Activated T-cell treated with anti-CD3 and anti-CD28 coated beads, Interleukin-2, amount 50 U/mL, for 72 hours (primary cell): ENCODE measurements at regions not wholly inside any gene's neighbourhood (a gene's known extent, or its start where the extent isn't known, plus 50 kb on each side); places are given as distances from the start of the nearest gene placed in this dataset.

Source experiments
- ATAC-seq, 2 donors: fragments of 150-1000 bp; cut with Tn5 transposase; replicated peaks in 1 of 2; 2 replicates each; pipeline ENCODE4 v1.10.0; 2021; ENCODE audit warnings: moderate library complexity in 2 of 2, mild to moderate bottlenecking in 1 of 2
- DNase-seq, 2 donors: peaks; one replicate each; pipeline ENCODE4 v3.0.0; 2021 to 2022; ENCODE audit warnings: mixed read lengths in 1 of 2
- H3K27ac Mint-ChIP-seq: one replicate; pipeline ENCODE4 v1.8.0; 2022; ENCODE audit warnings: mild to moderate bottlenecking, moderate library complexity, mixed read lengths
- H3K27me3 Mint-ChIP-seq: one replicate; pipeline ENCODE4 v1.8.0; 2022; ENCODE audit warnings: low read depth, mixed read lengths
- H3K36me3 Mint-ChIP-seq, 2 donors: one replicate each; pipeline ENCODE4 v1.8.0; 2022; ENCODE audit warnings: mixed read lengths in 2 of 2, mild to moderate bottlenecking in 1 of 2; ENCODE audit not compliant: insufficient read depth in 2 of 2
- H3K4me1 Mint-ChIP-seq: one replicate; pipeline ENCODE4 v1.8.0; 2022; ENCODE audit warnings: low read depth, mixed read lengths
- H3K4me3 Mint-ChIP-seq, 2 donors: one replicate each; pipeline ENCODE4 v1.8.0; 2022; ENCODE audit warnings: mild to moderate bottlenecking in 2 of 2, mixed read lengths in 2 of 2, moderate library complexity in 2 of 2
- H3K9me3 Mint-ChIP-seq, 2 donors: one replicate each; pipeline ENCODE4 v1.8.0; 2022; ENCODE audit warnings: mixed read lengths in 2 of 2

DNA sequence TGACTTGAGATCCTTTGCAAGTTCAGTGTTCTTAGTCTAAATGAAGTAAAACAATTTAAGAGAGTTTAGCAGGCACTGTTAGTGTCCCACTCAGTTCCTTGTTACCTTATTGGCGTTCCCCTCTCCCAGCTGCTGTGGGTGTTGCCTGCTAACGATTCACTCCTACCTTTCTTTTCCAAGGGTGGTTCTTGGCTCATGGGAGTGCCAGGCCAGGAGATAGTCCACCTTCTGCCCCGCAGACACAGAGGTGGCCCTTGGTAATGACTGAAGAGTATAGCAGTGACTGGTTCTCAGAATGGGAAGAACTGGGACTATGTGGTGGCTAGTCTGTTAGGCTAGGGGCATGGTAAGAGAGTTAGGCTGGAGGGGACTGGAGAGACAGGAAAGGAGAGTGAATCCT is 240.4 kb downstream of the EDEM1 start:
- no peaks in the 10 kb centered on the region for H3K9me3 Mint-ChIP-seq
- no peak overlapping the region for H3K27ac Mint-ChIP-seq
- ATAC-seq: no peak
- peaks cover 16% of the 10 kb centered on the region for H3K4me1 Mint-ChIP-seq
- no peaks in the 10 kb centered on the region for H3K36me3 Mint-ChIP-seq
- H3K4me3 Mint-ChIP-seq: no peak overlapping the region
- DNase-seq: no peak
- peaks cover 23% of the 10 kb centered on the region for H3K27me3 Mint-ChIP-seq

DNA sequence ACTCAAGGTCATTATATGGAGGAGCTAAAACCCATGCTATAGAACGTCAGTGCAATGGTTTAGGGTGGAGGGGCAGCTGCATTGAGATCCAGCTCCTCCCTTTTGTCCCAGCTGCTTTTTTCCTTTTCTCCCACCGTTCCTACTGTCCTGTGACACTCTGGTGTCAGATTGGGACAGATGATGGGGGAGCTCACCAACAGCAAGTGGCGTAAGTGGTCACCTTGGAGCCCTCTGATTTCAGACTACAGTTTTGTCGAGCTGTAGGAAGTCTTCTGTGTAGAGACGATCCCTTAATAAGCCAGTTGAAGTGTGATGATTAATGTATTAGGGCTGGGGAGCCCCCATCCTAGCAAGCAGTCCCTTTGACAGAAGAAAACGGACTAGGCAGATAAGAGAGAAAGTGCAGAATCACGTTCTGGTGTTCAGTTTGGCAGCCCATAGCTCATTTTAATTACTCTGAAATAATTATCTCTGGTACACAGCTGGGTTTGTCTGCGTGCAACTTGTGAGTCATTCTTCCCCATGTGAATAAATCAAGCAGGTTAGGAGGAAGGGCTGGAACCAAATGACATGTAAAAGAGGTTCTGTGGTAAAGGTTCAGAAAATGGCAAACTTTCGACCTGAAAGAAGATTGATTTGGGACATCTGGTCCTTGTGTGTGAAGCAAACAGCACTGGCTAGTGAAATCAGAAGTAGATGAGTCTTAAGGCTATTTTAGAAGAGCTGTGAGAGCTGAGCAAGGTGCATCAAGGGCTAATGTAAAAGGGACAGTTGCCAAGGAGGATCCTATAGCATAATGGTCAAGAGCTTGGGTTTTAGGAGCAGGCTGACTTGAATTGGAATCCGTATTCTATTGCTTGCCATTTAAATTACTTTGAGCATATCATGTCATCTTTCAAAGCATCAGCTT is 241.4 kb downstream of the EDEM1 start:
- H3K27ac Mint-ChIP-seq: no peak overlapping the region
- no peaks in the 10 kb centered on the region for H3K36me3 Mint-ChIP-seq
- ATAC-seq: peak; percentile 77 to 78
- peaks cover 26% of the 10 kb centered on the region for H3K27me3 Mint-ChIP-seq
- peaks cover 16% of the 10 kb centered on the region for H3K4me1 Mint-ChIP-seq
- DNase-seq: no peak
- no peak overlapping the region for H3K4me3 Mint-ChIP-seq
- H3K9me3 Mint-ChIP-seq: no peaks in the 10 kb centered on the region

DNA sequence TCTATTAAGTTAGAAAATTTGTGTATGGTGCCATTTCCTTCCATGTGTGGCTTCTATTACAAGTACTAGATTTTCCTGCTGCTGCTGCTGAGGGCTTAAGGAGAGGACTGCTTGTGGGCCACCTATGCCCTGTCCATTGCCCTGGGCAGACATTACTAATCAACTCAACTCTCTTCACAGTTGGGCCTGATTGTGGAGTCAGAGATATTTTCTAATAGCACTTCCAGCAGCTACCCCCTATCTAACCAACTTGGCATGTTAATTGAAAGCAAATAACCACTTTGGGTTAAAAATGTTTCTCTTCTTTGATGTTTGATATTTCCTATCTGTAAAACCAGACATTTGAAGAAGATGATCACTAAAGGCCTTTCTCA is 242.0 kb downstream of the EDEM1 start:
- DNase-seq (no peak), ATAC-seq (no peak)
- H3K27ac Mint-ChIP-seq: no peak overlapping the region
- peaks cover 32% of the 10 kb centered on the region for H3K27me3 Mint-ChIP-seq
- H3K9me3 Mint-ChIP-seq: no peaks in the 10 kb centered on the region
- H3K4me3 Mint-ChIP-seq: no peak overlapping the region
- H3K36me3 Mint-ChIP-seq: no peaks in the 10 kb centered on the region
- H3K4me1 Mint-ChIP-seq: peaks cover 16% of the 10 kb centered on the region

DNA sequence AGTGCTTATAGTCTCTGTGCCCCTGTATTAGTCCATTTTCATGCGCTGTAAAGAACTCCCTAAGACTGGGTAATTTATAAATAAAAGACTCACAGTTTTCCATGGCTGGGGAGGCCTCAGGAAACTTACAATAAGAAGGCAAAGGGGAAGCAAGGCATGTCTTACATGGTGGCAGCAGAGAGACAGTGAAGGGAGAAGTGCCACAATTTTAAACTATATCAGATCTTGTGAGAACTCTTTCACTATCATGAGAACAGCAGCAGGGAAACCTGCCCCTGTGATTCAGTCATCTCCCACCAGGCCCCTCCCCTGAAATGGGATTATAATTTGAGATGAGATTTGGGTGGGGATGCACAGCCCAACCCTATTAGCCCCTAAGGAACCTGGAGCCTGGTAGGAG is 243.2 kb downstream of the EDEM1 start:
- peak overlapping the region; percentile 5 for H3K27ac Mint-ChIP-seq
- H3K27me3 Mint-ChIP-seq: peaks cover 33% of the 10 kb centered on the region
- no peaks in the 10 kb centered on the region for H3K36me3 Mint-ChIP-seq
- peaks cover 16% of the 10 kb centered on the region for H3K4me1 Mint-ChIP-seq
- ATAC-seq: no peak
- no peak for DNase-seq
- H3K4me3 Mint-ChIP-seq: no peak overlapping the region
- no peaks in the 10 kb centered on the region for H3K9me3 Mint-ChIP-seq

DNA sequence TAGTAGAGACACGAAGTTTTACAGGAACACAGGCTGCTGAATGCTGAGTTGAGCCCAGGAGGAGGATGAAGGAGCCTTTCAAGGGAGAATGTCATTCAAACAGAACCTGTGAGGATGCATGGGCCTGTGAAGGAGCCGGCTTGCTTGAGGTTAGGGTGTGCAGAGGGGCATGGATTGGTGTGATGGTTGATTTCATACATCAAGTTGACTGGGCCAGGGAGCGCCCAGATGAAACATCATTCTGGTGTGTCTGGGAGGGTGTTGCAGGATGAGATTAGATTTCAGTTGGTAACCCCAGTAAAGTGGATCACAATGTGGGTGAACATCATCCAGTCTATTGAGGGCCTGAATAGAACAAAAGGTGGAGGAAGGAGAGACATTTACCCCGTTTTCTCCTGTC is 243.6 kb downstream of the EDEM1 start:
- Mint-ChIP-seq H3K36me3 (no peaks in the 10 kb centered on the region), H3K9me3 (no peaks in the 10 kb centered on the region), H3K4me3 (no peak overlapping the region), H3K27ac (no peak overlapping the region), H3K4me1 (peaks cover 16% of the 10 kb centered on the region), H3K27me3 (peaks cover 33% of the 10 kb centered on the region)
- ATAC-seq (no peak), DNase-seq (no peak)

DNA sequence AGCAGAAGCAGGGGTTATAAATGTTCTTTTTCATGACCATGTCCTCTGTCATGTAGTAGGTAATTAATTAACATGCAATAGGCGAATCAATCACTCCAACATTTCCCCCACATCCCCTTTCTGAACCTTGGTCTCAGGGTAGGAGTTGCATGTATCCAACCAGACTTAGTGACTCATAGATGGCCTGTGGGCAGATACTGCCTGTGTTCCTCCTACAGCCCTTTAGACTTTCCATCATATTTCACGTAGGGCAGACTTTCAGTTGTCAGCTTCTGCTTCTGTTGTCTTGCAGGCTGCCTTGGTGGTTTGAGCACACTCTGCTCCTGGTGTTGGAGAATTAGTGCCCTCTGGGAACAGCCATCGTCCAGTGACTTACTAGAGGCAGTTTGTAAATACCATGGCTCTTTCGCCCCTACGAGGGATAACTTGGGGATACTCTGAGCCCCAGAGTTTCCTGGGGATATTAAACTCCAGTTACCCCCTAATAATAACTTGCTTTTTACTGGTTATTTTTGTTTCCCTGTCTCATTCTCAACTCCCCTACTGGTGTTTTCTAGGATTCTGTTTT is 244.4 kb downstream of the EDEM1 start:
- peaks cover 28% of the 10 kb centered on the region for H3K27me3 Mint-ChIP-seq
- no peak for ATAC-seq
- no peak overlapping the region for H3K4me3 Mint-ChIP-seq
- H3K27ac Mint-ChIP-seq: no peak overlapping the region
- peaks cover 16% of the 10 kb centered on the region for H3K4me1 Mint-ChIP-seq
- no peaks in the 10 kb centered on the region for H3K9me3 Mint-ChIP-seq
- no peak for DNase-seq
- H3K36me3 Mint-ChIP-seq: no peaks in the 10 kb centered on the region

DNA sequence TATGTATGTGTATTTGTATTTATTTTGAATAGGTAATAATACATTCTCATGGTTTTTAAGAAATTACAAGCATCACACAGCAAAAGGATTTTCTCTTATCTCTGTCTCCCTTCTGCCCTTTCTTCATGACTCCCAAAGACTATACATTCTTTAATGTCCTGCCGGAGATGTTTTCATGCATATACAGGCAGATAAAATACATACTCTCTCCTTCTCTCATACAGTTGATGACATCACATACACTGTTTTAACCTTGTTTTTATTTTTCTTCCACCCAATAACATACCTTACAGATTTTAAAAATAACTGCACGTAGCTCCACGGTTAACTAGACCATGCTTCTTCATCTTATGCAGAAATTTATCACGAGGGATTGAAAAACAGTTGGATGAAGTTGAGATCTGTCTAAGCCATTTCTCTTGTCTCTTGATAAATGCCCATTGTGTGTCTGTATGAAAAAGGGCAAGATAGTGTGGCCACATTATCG is 249.8 kb downstream of the EDEM1 start:
- Mint-ChIP-seq H3K9me3 (no peaks in the 10 kb centered on the region), H3K4me1 (no peaks in the 10 kb centered on the region), H3K27me3 (peaks cover 10% of the 10 kb centered on the region), H3K36me3 (no peaks in the 10 kb centered on the region), H3K4me3 (no peak overlapping the region), H3K27ac (no peak overlapping the region)
- no peak for ATAC-seq
- no peak for DNase-seq

DNA sequence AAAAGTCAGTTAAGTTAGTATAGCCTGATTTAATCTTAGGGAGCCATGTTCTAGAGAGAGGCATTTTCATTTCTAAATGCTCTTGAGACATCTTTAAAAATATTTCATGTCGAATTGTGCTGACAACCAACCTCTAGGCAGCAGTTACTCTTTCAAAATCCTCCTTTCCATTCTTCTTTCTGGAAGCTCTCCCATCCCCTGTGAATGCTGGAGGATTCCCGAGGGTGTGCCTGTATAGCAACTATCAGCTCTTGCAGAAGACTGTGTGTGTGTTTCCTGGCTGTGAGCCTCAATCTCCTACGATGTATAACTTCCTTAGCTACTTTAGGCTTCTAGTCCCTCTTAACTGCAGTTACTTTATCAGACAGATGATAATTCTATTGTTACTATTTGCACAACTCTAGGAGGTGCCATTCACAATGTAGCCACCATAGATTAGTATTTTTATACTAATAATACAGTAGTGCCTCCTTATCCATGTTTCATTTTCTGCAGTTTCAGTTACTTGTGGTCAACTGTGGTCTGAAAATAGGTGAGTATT is 250.3 kb downstream of the EDEM1 start:
- H3K27me3 Mint-ChIP-seq: peaks cover 10% of the 10 kb centered on the region
- ATAC-seq (no peak), DNase-seq (no peak)
- no peak overlapping the region for H3K4me3 Mint-ChIP-seq
- no peaks in the 10 kb centered on the region for H3K36me3 Mint-ChIP-seq
- no peaks in the 10 kb centered on the region for H3K9me3 Mint-ChIP-seq
- H3K4me1 Mint-ChIP-seq: no peaks in the 10 kb centered on the region
- H3K27ac Mint-ChIP-seq: no peak overlapping the region

DNA sequence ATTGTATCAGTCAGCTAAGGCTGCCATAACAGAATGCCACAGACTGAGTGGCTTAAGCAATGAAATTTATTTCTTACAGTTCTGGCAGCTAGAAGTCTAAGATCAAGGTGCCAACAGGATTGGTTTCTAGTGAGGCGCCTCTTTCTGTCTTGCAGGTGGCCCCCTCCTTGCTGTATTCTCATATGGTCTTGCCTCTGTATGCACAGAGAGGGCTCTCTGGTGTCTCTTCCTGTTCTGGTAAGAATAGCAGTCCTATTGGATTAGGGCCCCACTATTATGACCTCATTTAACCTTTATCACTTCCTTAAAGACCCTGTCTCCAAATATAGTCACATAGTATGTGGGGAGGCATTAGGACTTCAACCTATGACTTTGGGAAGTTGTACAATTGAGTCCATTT is 253.9 kb downstream of the EDEM1 start:
- H3K27ac Mint-ChIP-seq: no peak overlapping the region

DNA sequence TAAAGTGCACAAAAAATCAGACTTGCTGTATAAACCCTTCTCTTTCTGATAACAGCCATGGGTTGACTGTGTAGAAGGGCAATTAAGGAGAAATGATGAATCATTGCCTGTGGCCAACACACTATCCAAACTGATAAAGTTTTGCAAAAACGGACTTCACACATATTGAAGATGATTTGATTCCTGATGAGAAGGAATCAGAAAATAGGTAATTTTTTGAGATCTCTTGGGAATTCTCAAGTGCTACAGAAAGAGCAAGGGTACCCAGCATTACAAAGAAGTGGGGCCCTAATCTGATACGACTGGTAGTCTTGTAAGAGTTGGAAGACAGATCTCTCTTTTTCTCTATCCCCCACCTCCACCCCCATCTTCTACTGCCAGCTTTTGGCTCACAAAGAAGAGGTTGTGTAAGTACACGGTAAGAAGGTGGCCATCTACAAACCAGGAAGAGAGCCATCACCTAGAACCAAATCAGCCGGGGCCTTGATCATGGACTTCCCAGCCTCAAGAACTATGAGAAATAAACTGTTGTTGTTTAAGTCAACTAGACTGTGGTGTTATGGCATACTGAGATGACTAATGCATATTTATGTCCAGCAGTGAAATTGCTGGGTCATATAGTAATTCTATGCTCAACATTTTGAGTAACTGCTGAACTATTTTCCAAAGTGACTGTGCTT is 254.7 kb downstream of the EDEM1 start:
- no peaks in the 10 kb centered on the region for H3K27me3 Mint-ChIP-seq
- ATAC-seq: no peak
- no peak overlapping the region for H3K4me3 Mint-ChIP-seq
- no peak overlapping the region for H3K27ac Mint-ChIP-seq
- no peak for DNase-seq
- no peaks in the 10 kb centered on the region for H3K36me3 Mint-ChIP-seq
- no peaks in the 10 kb centered on the region for H3K4me1 Mint-ChIP-seq
- no peaks in the 10 kb centered on the region for H3K9me3 Mint-ChIP-seq

More for the DNA sequence above, 253.9 kb downstream of the EDEM1 start:
- Mint-ChIP-seq H3K9me3 (no peaks in the 10 kb centered on the region), H3K4me3 (no peak overlapping the region), H3K36me3 (no peaks in the 10 kb centered on the region), H3K4me1 (no peaks in the 10 kb centered on the region), H3K27me3 (no peaks in the 10 kb centered on the region)
- ATAC-seq (no peak), DNase-seq (no peak)

DNA sequence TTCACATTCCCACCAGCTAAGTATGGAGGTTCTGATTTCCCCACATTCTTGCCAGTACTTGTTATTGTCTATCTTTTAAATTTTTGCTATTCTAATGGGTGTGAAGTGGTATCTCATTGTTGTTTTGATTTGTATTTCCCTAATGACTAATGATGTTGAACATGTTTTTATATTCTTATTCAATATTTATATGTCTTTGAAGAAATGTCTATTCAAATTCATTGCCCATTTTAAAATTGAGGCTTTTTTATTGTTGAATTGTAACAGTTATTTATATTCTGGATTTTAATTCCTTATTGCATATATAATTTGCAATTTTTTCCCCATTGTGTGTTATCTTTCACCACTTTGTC is 255.3 kb downstream of the EDEM1 start:
- DNase-seq (no peak), ATAC-seq (no peak)
- Mint-ChIP-seq H3K27me3 (no peaks in the 10 kb centered on the region), H3K36me3 (no peaks in the 10 kb centered on the region), H3K27ac (no peak overlapping the region), H3K4me3 (no peak overlapping the region), H3K9me3 (no peaks in the 10 kb centered on the region), H3K4me1 (no peaks in the 10 kb centered on the region)

DNA sequence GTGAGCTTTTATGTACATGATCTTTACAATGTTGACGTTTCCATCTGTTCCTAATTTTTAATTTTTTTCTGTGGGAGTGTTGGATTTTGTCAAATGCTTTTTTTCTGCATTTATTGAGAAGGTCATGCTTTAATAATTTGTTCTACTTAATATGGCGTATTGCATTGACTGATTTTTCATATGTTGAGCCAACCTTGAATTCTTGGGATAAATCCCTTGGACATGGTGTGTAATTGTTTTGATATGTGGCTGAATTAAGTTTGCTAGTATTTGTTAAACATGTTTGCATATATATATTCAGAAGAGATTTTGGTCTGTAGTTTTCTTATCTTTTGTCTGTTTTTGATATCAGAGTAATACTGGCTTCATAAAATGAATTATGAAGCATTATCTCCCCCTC is 256.7 kb downstream of the EDEM1 start:
- no peak for ATAC-seq
- no peak overlapping the region for H3K4me3 Mint-ChIP-seq
- H3K27ac Mint-ChIP-seq: no peak overlapping the region
- DNase-seq: no peak
- H3K36me3 Mint-ChIP-seq: no peaks in the 10 kb centered on the region
- no peaks in the 10 kb centered on the region for H3K27me3 Mint-ChIP-seq
- no peaks in the 10 kb centered on the region for H3K4me1 Mint-ChIP-seq
- H3K9me3 Mint-ChIP-seq: no peaks in the 10 kb centered on the region

DNA sequence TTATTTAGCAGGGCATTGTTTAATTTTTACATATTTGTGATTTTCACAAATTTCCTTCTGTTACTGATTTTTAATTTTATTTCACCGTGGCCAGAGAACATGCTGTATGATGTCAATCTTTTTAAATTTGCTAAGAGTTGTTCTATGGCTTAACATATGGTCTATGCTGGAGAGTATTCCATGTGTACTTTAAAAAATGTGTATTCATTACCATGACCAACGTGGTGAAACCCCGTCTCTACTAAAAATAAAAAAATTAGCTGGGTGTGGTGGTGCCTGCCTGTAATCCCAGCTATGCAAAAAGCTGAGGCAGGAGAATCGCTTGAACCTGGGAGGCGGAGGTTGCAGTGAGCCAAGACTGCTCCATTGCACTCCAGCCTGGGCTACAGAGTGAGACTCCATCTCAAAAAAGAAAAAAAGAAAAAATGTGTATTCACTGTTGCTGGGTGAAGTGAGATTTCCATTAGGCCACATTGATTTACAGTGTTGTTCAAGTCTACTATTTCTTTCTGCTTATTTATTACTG is 258.2 kb downstream of the EDEM1 start:
- no peaks in the 10 kb centered on the region for H3K27me3 Mint-ChIP-seq
- H3K9me3 Mint-ChIP-seq: no peaks in the 10 kb centered on the region
- no peaks in the 10 kb centered on the region for H3K4me1 Mint-ChIP-seq
- H3K27ac Mint-ChIP-seq: no peak overlapping the region
- ATAC-seq (no peak), DNase-seq (no peak)
- no peak overlapping the region for H3K4me3 Mint-ChIP-seq
- H3K36me3 Mint-ChIP-seq: no peaks in the 10 kb centered on the region
